ENCODE measurements at regions not wholly inside any gene's neighbourhood (a gene's known extent, or its start where the extent isn't known, plus 50 kb on each side); places are given as distances from the start of the nearest gene placed in this dataset.

DNA sequence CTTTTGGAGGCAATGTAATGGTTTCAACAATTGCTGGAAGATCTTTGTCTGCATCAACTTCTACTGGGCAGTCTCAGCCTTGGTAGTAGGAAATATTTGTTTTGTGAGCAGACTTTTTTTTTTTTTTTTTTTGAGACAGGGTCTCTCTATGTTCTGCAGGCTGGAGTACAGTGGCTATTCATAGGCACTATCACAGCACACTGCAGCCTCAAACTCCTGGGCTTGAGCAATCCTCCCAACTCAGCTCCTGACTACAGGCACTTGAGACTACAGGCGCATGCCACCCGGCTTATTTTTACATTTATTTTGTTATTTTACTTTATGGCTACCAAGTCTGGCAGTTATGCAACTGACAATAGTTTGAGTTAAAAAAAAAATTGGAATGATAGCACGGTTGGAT, 187.3 kb downstream of the SNX18 start:
- intact Hi-C loops (cut with micrococcal nuclease; ENCODE audit: unreplicated experiment): no loop called here
- TF ChIP-seq, protein P1, sequence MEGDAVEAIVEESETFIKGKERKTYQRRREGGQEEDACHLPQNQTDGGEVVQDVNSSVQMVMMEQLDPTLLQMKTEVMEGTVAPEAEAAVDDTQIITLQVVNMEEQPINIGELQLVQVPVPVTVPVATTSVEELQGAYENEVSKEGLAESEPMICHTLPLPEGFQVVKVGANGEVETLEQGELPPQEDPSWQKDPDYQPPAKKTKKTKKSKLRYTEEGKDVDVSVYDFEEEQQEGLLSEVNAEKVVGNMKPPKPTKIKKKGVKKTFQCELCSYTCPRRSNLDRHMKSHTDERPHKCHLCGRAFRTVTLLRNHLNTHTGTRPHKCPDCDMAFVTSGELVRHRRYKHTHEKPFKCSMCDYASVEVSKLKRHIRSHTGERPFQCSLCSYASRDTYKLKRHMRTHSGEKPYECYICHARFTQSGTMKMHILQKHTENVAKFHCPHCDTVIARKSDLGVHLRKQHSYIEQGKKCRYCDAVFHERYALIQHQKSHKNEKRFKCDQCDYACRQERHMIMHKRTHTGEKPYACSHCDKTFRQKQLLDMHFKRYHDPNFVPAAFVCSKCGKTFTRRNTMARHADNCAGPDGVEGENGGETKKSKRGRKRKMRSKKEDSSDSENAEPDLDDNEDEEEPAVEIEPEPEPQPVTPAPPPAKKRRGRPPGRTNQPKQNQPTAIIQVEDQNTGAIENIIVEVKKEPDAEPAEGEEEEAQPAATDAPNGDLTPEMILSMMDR (conservative IDR thresholded peaks at IDR 0.05; ENCODE audit: low read length): no peak
- TF ChIP-seq EZH2phosphoT487 (IDR thresholded peaks at IDR 0.05; ENCODE audit: borderline replicate concordance, low read depth, low read length): no peak
- DNase-seq (ENCODE audit: low spot score): no peak
- H3K4me2 ChIP-seq (ENCODE audit: low read length): no peak overlapping the region
- POLR2A ChIA-PET: no interaction called here
- no peaks in the 10 kb centered on the region for H3K79me2 ChIP-seq (ENCODE audit: insufficient read depth, low read depth, low read length)
- no peaks in the 10 kb centered on the region for H3K36me3 ChIP-seq (ENCODE audit: insufficient read depth, low read length)
- H4K20me1 ChIP-seq (ENCODE audit: insufficient read depth, low read length): no peaks in the 10 kb centered on the region
- no peak overlapping the region for H3K27ac ChIP-seq (ENCODE audit: low read depth, low read length, poor library complexity, severe bottlenecking)
- no peaks in the 10 kb centered on the region for H3K9me3 ChIP-seq (ENCODE audit: low read length)
- CTCF ChIA-PET (ENCODE audit: unreplicated experiment): no interaction called here
- no peaks in the 10 kb centered on the region for H3K9me2 ChIP-seq (ENCODE audit: insufficient read depth, low read length)
- peaks cover 4% of the 10 kb centered on the region for H3K4me1 ChIP-seq (ENCODE audit: insufficient read depth, low read length, poor library complexity, severe bottlenecking)
- H3K4me3 ChIP-seq (ENCODE audit: low read depth, low read length, poor library complexity, severe bottlenecking): no peak overlapping the region
- H2AFZ ChIP-seq (ENCODE audit: low read length): no peak overlapping the region
- BruUV-seq (replicated peaks): no TSS peak

DNA sequence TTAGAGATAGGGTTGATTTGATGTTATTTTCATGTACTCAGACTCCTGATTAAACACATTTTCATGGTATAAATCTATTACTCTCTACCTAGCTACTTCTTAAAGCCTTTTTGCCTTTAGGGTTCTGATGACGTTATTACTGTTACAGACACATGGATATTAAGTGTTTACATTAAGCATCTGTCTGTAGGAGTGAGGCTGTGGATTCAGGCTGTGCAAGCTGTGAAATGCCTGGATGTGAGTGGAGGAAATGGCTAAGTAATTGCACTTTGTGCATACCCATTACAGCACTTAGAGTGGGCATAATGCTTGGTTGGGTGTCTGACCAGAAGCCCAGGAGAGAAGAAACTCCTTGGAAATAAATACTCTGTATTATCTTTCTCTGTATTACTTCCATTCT, 186.8 kb downstream of the SNX18 start:
- H3K79me2 ChIP-seq (ENCODE audit: insufficient read depth, low read depth, low read length): no peaks in the 10 kb centered on the region
- no TSS peak for BruUV-seq (replicated peaks)
- peaks cover 4% of the 10 kb centered on the region for H3K4me1 ChIP-seq (ENCODE audit: insufficient read depth, low read length, poor library complexity, severe bottlenecking)
- H3K4me2 ChIP-seq (ENCODE audit: low read length): no peak overlapping the region
- no peak for DNase-seq (ENCODE audit: low spot score)
- CTCF ChIA-PET (ENCODE audit: unreplicated experiment): no interaction called here
- no peaks in the 10 kb centered on the region for H3K9me3 ChIP-seq (ENCODE audit: low read length)
- POLR2A ChIA-PET: no interaction called here
- H3K9me2 ChIP-seq (ENCODE audit: insufficient read depth, low read length): no peaks in the 10 kb centered on the region
- no peak overlapping the region for H3K4me3 ChIP-seq (ENCODE audit: low read depth, low read length, poor library complexity, severe bottlenecking)
- intact Hi-C loops (cut with micrococcal nuclease; ENCODE audit: unreplicated experiment): no loop called here
- TF ChIP-seq, protein P1 (conservative IDR thresholded peaks at IDR 0.05; ENCODE audit: low read length): no peak
- TF ChIP-seq EZH2phosphoT487 (IDR thresholded peaks at IDR 0.05; ENCODE audit: borderline replicate concordance, low read depth, low read length): no peak
- no peaks in the 10 kb centered on the region for H4K20me1 ChIP-seq (ENCODE audit: insufficient read depth, low read length)
- no peak overlapping the region for H2AFZ ChIP-seq (ENCODE audit: low read length)
- H3K27ac ChIP-seq (ENCODE audit: low read depth, low read length, poor library complexity, severe bottlenecking): no peak overlapping the region
- H3K36me3 ChIP-seq (ENCODE audit: insufficient read depth, low read length): no peaks in the 10 kb centered on the region

DNA sequence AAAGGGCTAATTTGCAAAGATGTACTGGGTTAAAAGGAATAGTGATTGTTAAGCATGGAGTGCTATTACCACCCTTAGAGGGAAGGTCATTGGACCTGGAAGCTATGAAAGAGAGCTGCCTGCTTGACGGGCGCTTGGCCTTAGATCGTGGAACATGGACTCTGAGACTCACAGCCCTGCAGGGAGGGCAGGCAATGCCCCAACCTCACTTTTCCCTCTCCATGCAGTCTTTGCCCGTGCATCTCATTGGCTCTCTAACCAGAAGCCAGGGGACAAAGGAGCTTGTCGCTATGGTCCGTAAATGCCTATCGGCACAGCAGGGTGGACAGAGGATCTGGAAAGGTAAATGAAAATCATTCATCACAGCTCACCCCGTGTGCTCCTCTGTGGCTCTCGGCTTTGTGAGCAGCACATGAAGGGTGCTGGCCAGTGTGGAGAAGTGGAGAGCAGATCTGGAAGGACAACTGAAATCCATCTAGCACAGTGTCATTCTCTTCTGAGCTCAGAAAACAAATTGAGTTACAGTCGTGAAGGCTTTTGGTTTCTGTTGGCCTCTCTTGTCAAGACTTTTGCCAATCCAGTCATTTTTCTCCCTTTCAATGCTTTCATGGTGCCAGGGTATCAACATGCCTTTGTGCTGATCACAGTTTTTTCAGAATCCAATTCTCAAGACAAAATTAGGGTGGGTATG, 186.2 kb downstream of the SNX18 start:
- Histone ChIP-seq H3K9me2 (ENCODE audit: insufficient read depth, low read length) (no peaks in the 10 kb centered on the region), H3K9me3 (ENCODE audit: low read length) (no peaks in the 10 kb centered on the region), H3K79me2 (ENCODE audit: insufficient read depth, low read depth, low read length) (no peaks in the 10 kb centered on the region), H4K20me1 (ENCODE audit: insufficient read depth, low read length) (no peaks in the 10 kb centered on the region), H3K4me3 (ENCODE audit: low read depth, low read length, poor library complexity, severe bottlenecking) (no peak overlapping the region), H3K27ac (ENCODE audit: low read depth, low read length, poor library complexity, severe bottlenecking) (no peak overlapping the region), H3K4me2 (ENCODE audit: low read length) (no peak overlapping the region), H2AFZ (ENCODE audit: low read length) (no peak overlapping the region), H3K4me1 (ENCODE audit: insufficient read depth, low read length, poor library complexity, severe bottlenecking) (peaks cover 4% of the 10 kb centered on the region), H3K36me3 (ENCODE audit: insufficient read depth, low read length) (no peaks in the 10 kb centered on the region)
- ChIA-PET CTCF (ENCODE audit: unreplicated experiment) (interaction anchor here (0.6 kb wide), 1 partner anchor 192 kb away, joined by 5 read pairs; no protein-coding TSS in a partner anchor), POLR2A (interaction anchor here (0.7 kb wide), 1 partner anchor 100 kb away, joined by 3 read pairs; no protein-coding TSS in a partner anchor)
- no TSS peak for BruUV-seq (replicated peaks)
- TF ChIP-seq, protein P1 (conservative IDR thresholded peaks at IDR 0.05; ENCODE audit: low read length): no peak
- TF ChIP-seq EZH2phosphoT487 (IDR thresholded peaks at IDR 0.05; ENCODE audit: borderline replicate concordance, low read depth, low read length): no peak
- DNase-seq (ENCODE audit: low spot score): no peak
- intact Hi-C loops (cut with micrococcal nuclease; ENCODE audit: unreplicated experiment): no loop called here
